Lung (tissue), 11 donors: ENCODE measurements at regions not wholly inside any gene's neighbourhood (a gene's known extent, or its start where the extent isn't known, plus 50 kb on each side); places are given as distances from the start of the nearest gene placed in this dataset.

Experiments used
- ATAC-seq: fragments of 200-7000 bp; cut with Tn5 transposase; one replicate; pipeline ENCODE4 v1.9.1; 2020; ENCODE audit warnings: moderate number of reproducible peaks; ENCODE audit not compliant: insufficient read depth, low FRiP score
- DNase-seq, 3 donors: peaks; one replicate each; pipeline ENCODE4 v3.0.0-alpha.2; 2013 to 2017
- H3K27ac ChIP-seq, 2 donors: one replicate each; pipeline ENCODE4 v1.5.1; 2013; ENCODE audit warnings: mild to moderate bottlenecking in 2 of 2, moderate library complexity in 2 of 2, control low read depth in 1 of 2, inconsistent platforms in 1 of 2, low read depth in 1 of 2, low read length in 1 of 2
- H3K27me3 ChIP-seq, 3 donors: one replicate each; pipeline ENCODE4 v1.5.1; 2013; ENCODE audit warnings: low read length in 2 of 3; ENCODE audit not compliant: control insufficient read depth in 3 of 3, insufficient read depth in 3 of 3
- H3K36me3 ChIP-seq, 4 donors: one replicate each; pipeline ENCODE4 v1.5.1; 2013; ENCODE audit warnings: low read length in 4 of 4, mild to moderate bottlenecking in 1 of 4, moderate library complexity in 1 of 4; ENCODE audit not compliant: control insufficient read depth in 4 of 4, insufficient read depth in 4 of 4
- H3K4me1 ChIP-seq, 5 donors: one replicate each; pipeline ENCODE4 v1.5.1; 2013; ENCODE audit warnings: low read length in 5 of 5, mild to moderate bottlenecking in 2 of 5, moderate library complexity in 1 of 5; ENCODE audit not compliant: control insufficient read depth in 5 of 5, insufficient read depth in 5 of 5
- H3K4me3 ChIP-seq: one replicate; pipeline ENCODE4 v1.5.1; 2013; ENCODE audit warnings: mild to moderate bottlenecking, control low read depth, moderate library complexity
- H3K9ac ChIP-seq, 2 donors: one replicate each; pipeline ENCODE4 v1.5.1; 2013; ENCODE audit warnings: low read length in 2 of 2, control low read depth in 1 of 2; ENCODE audit not compliant: insufficient read depth in 1 of 2
- H3K9me3 ChIP-seq, 4 donors: one replicate each; pipeline ENCODE4 v1.5.1; 2013; ENCODE audit warnings: low read length in 3 of 4, mild to moderate bottlenecking in 1 of 4, moderate library complexity in 1 of 4; ENCODE audit not compliant: control insufficient read depth in 4 of 4, insufficient read depth in 3 of 4
- WGBS, 2 donors: extraction: QIAGEN DNeasy Blood & Tissue Kit; methylation state at CpG; one replicate each; pipeline ENCODE4 v1.1.7; 2013; 5-methylcytosine and 5-hydroxymethylcytosine counted together
- TF ChIP-seq, protein P1 (sequence below): IDR thresholded peaks from 2 replicates; pipeline ENCODE4 v1.5.1; 2012; ENCODE audit warnings: mild to moderate bottlenecking; ENCODE audit errors: control extremely low read depth, extremely low read depth
- donor health status: control.
- donor health status: control.
- donor health status: Bipolar disorder and iron deficiency.
- donor health status: healthy.
- donor health status: DM: yes; HTN: yes; CAD: no.

DNA sequence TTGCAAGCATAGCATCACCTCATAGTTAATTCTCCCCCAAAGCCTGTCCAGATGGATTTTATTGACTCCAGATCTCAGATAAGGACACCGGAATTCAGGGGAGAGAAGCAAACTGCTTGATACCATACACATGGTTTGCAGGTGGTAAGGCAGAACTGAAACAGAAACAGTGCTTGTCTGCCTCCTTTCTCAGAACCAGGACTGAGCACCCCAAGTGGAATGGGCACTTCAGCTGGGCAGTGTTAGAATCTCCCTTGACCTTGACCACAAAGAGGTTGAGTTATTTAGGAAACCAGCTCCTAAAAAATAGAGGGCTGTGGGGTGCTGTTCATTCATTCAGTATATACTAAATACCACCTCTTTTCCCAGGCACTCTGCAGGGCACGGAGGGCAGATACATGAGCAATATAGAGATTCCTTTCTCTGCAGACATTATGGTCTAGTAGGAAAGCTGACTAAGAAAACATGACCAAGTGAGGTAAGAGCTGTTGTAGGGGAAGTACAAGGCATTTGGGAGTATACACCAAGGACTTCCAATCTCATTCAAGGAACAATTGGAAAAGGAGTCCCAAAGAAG lies 185.2 kb downstream of the C1orf94 start:
- peaks cover 0 to 19% (median 0%) of the 10 kb centered on the region in 3 donors for H3K27me3 ChIP-seq
- no peaks in the 10 kb centered on the region for H3K4me1 ChIP-seq
- no peak overlapping the region for H3K4me3 ChIP-seq
- ATAC-seq = no peak
- peaks cover 0 to 3% (median 0%) of the 10 kb centered on the region in 4 donors for H3K9me3 ChIP-seq
- 68 to 75% methylated on average over 2 of the region's 2 CpGs for WGBS, 2 donors
- H3K27ac ChIP-seq = no peak overlapping the region
- TF ChIP-seq, protein P1, sequence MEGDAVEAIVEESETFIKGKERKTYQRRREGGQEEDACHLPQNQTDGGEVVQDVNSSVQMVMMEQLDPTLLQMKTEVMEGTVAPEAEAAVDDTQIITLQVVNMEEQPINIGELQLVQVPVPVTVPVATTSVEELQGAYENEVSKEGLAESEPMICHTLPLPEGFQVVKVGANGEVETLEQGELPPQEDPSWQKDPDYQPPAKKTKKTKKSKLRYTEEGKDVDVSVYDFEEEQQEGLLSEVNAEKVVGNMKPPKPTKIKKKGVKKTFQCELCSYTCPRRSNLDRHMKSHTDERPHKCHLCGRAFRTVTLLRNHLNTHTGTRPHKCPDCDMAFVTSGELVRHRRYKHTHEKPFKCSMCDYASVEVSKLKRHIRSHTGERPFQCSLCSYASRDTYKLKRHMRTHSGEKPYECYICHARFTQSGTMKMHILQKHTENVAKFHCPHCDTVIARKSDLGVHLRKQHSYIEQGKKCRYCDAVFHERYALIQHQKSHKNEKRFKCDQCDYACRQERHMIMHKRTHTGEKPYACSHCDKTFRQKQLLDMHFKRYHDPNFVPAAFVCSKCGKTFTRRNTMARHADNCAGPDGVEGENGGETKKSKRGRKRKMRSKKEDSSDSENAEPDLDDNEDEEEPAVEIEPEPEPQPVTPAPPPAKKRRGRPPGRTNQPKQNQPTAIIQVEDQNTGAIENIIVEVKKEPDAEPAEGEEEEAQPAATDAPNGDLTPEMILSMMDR = no peak
- no peak overlapping the region for H3K9ac ChIP-seq
- no peaks in the 10 kb centered on the region for H3K36me3 ChIP-seq
- DNase-seq = no peak

DNA sequence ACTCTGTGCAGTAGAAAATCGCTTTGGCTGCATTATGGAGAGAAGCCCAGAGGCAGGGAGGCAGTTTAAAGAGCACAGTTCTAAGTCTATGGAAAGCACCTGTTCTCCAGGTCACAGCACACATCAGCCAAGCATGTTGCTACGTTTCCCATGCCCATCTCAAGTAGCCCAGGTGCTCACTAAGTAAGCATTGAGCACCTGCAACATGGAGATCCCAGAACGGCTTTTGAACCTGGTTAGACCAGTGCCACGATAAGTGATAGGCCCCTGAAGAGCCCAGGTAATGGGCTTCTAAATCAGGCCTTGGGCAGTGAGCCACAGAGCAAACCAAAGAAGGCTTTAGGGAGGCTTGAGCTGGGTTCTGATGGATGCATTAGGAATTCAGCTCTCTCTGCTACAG lies 186.2 kb downstream of the C1orf94 start:
- Histone ChIP-seq H3K4me1 (no peaks in the 10 kb centered on the region), H3K36me3 (no peaks in the 10 kb centered on the region), H3K27me3 (peaks cover 0 to 17% (median 0%) of the 10 kb centered on the region in 3 donors), H3K9me3 (peaks cover 0 to 3% (median 0%) of the 10 kb centered on the region in 4 donors), H3K4me3 (no peak overlapping the region), H3K27ac (no peak overlapping the region), H3K9ac (no peak overlapping the region)
- TF ChIP-seq, protein P1 = no peak
- DNase-seq (no peak), ATAC-seq (no peak)
- 57 to 86% methylated on average over 4 of the region's 4 CpGs for WGBS, 2 donors

DNA sequence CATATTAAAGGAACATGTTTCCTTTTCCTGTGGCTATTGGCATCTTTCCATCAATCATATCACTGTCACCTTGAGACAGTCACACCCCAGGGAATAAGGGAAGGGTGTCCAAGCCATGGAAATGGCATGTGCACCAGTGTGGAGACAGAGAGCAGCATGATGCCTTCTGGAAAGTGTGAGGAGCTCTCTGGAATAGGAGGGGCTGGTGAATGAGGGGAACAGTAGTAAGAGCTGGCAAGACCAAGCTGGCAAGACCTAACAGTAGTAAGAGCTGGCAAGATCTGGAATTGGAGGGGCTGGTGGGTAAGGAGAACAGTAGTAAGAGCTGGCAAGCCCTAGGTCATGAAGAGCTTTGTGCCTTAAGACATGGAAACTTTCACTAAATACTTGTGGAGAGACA lies 186.7 kb downstream of the C1orf94 start:
- Histone ChIP-seq H3K27me3 (peaks cover 0 to 17% (median 0%) of the 10 kb centered on the region in 3 donors), H3K36me3 (no peaks in the 10 kb centered on the region), H3K9ac (no peak overlapping the region), H3K9me3 (peaks cover 0 to 3% (median 0%) of the 10 kb centered on the region in 4 donors), H3K27ac (no peak overlapping the region), H3K4me1 (no peaks in the 10 kb centered on the region), H3K4me3 (no peak overlapping the region)
- ATAC-seq (no peak), DNase-seq (no peak)
- TF ChIP-seq, protein P1 = no peak

DNA sequence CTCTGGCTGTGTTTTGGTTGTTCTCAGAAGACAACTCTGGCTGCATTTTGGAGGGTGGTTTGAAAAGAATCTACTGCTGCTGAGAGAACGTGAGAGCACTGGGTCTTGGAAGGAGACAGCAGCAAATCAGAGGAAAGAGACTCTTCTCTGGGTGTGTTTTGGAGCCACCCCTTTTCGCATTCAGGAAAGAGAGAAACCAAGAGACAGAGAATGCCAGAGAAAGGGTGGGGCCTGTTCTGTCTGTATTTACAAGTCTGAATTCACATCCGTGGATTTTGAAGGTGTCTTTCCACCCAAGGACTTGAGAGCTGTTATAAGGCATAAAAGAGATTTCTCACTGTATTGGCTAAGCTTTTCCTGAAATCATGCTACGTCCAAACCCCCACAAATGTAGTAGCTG lies 187.2 kb downstream of the C1orf94 start:
- Histone ChIP-seq H3K9me3 (peaks cover 0 to 3% (median 0%) of the 10 kb centered on the region in 4 donors), H3K4me1 (no peaks in the 10 kb centered on the region), H3K36me3 (no peaks in the 10 kb centered on the region), H3K27ac (no peak overlapping the region), H3K4me3 (no peak overlapping the region), H3K27me3 (peaks cover 0 to 17% (median 0%) of the 10 kb centered on the region in 3 donors), H3K9ac (no peak overlapping the region)
- DNase-seq = no peak
- ATAC-seq = no peak
- 74 to 75% methylated on average over 4 of the region's 4 CpGs for WGBS, 2 donors
- TF ChIP-seq, protein P1 = no peak
